DND-41 (cell line): ENCODE measurements at regions not wholly inside any gene's neighbourhood (a gene's known extent, or its start where the extent isn't known, plus 50 kb on each side); places are given as distances from the start of the nearest gene placed in this dataset.

ENCODE experiments used
- ATAC-seq: fragments of 200-7000 bp; cut with Tn5 transposase; 3 replicates; pipeline ENCODE4 v1.9.1; 2021; ENCODE audit warnings: low read depth; ENCODE audit not compliant: insufficient read depth
- DNase-seq: peaks from one replicate; pipeline ENCODE4 v3.0.0-alpha.2; 2020
- H2AFZ ChIP-seq: 2 replicates; pipeline ENCODE4 v1.6.0; 2012; ENCODE audit warnings: low read depth, low read length
- H3K27ac ChIP-seq: 2 replicates; pipeline ENCODE4 v1.5.1; 2012; ENCODE audit warnings: low read length, inconsistent platforms
- H3K27me3 ChIP-seq: fragments of 200-600 bp; sonication (generic); 2 replicates; pipeline ENCODE4 v1.6.0; 2012; ENCODE audit warnings: low read length, mild to moderate bottlenecking, inconsistent platforms; ENCODE audit not compliant: insufficient read depth, poor library complexity
- H3K36me3 ChIP-seq: 2 replicates; pipeline ENCODE4 v1.5.1; 2012; ENCODE audit warnings: low read length, inconsistent platforms; ENCODE audit not compliant: insufficient read depth
- H3K4me1 ChIP-seq: 2 replicates; pipeline ENCODE4 v1.5.1; 2012; ENCODE audit warnings: mild to moderate bottlenecking, low read length; ENCODE audit not compliant: insufficient read depth
- H3K4me2 ChIP-seq: 2 replicates; pipeline ENCODE4 v1.6.0; 2012; ENCODE audit warnings: mild to moderate bottlenecking, moderate library complexity, low read length, inconsistent platforms; ENCODE audit not compliant: insufficient read depth
- H3K4me3 ChIP-seq, 2 experiments: fragments of 200-600 bp in 1 of 2; shearing (Covaris generic) in 1 of 2; 2 replicates each; pipeline ENCODE4 v1.5.1; 2012 to 2016; ENCODE audit warnings: inconsistent platforms in 2 of 2, low read length in 2 of 2, mild to moderate bottlenecking in 2 of 2, low read depth in 1 of 2, moderate library complexity in 1 of 2
- H3K79me2 ChIP-seq: 2 replicates; pipeline ENCODE4 v1.6.0; 2012; ENCODE audit warnings: low read length, inconsistent platforms; ENCODE audit not compliant: insufficient read depth
- H3K9ac ChIP-seq: 2 replicates; pipeline ENCODE4 v1.6.0; 2012; ENCODE audit warnings: low read depth, mild to moderate bottlenecking, inconsistent platforms, low read length, moderate library complexity
- H3K9me3 ChIP-seq: 2 replicates; pipeline ENCODE4 v1.5.1; 2012; ENCODE audit warnings: low read length, moderate library complexity, mild to moderate bottlenecking, inconsistent platforms; ENCODE audit not compliant: insufficient read depth, severe bottlenecking
- H4K20me1 ChIP-seq: 2 replicates; pipeline ENCODE4 v1.6.0; 2012; ENCODE audit warnings: low read length; ENCODE audit not compliant: insufficient read depth
- EZH2 ChIP-seq: IDR thresholded peaks from 3 replicates; pipeline ENCODE4 v1.6.1; 2012; ENCODE audit warnings: borderline replicate concordance, low read depth, mild to moderate bottlenecking, moderate library complexity, low read length, inconsistent platforms; ENCODE audit not compliant: severe bottlenecking
- TF ChIP-seq, protein P1 (sequence below): IDR thresholded peaks from 2 replicates; pipeline ENCODE4 v1.5.1; 2012; ENCODE audit warnings: borderline replicate concordance, low read length, moderate library complexity, mild to moderate bottlenecking; ENCODE audit not compliant: poor library complexity, severe bottlenecking; ENCODE audit errors: extremely low read depth

GRCh38 chr13:73715114-73715910, 418.9 kb downstream of the KLF12 start:
- no peak for TF ChIP-seq EZH2
- TF ChIP-seq, protein P1, sequence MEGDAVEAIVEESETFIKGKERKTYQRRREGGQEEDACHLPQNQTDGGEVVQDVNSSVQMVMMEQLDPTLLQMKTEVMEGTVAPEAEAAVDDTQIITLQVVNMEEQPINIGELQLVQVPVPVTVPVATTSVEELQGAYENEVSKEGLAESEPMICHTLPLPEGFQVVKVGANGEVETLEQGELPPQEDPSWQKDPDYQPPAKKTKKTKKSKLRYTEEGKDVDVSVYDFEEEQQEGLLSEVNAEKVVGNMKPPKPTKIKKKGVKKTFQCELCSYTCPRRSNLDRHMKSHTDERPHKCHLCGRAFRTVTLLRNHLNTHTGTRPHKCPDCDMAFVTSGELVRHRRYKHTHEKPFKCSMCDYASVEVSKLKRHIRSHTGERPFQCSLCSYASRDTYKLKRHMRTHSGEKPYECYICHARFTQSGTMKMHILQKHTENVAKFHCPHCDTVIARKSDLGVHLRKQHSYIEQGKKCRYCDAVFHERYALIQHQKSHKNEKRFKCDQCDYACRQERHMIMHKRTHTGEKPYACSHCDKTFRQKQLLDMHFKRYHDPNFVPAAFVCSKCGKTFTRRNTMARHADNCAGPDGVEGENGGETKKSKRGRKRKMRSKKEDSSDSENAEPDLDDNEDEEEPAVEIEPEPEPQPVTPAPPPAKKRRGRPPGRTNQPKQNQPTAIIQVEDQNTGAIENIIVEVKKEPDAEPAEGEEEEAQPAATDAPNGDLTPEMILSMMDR: no peak

GRCh38 chr13:73714522-73714921, 419.7 kb downstream of the KLF12 start:
- Histone ChIP-seq H3K79me2 (no peaks in the 10 kb centered on the region), H3K4me1 (peaks cover 45% of the 10 kb centered on the region), H3K36me3 (peaks cover 68% of the 10 kb centered on the region), H3K27ac (no peak overlapping the region; the same call in 1 of the 2 replicates), H3K4me3 (no peak overlapping the region), H2AFZ (no peak overlapping the region), H4K20me1 (no peaks in the 10 kb centered on the region), H3K9ac (no peak overlapping the region), H3K4me2 (no peak overlapping the region), H3K27me3 (no peaks in the 10 kb centered on the region), H3K9me3 (no peaks in the 10 kb centered on the region)
- ATAC-seq: no peak
- DNase-seq: no peak
- TF ChIP-seq, protein P1: no peak
- no peak for TF ChIP-seq EZH2

More at GRCh38 chr13:73715114-73715910, 418.9 kb downstream of the KLF12 start:
- Histone ChIP-seq H3K4me2 (peak overlapping the region; percentile 53), H2AFZ (no peak overlapping the region), H3K4me3 (peak overlapping the region in 1 of 2 experiments; percentile 21; a peak in 1 of 4 replicates), H3K4me1 (peaks cover 49% of the 10 kb centered on the region), H3K36me3 (peaks cover 67% of the 10 kb centered on the region), H3K9me3 (no peaks in the 10 kb centered on the region), H3K27ac (peak overlapping the region; percentile 76), H4K20me1 (no peaks in the 10 kb centered on the region), H3K9ac (peak overlapping the region; percentile 30), H3K79me2 (no peaks in the 10 kb centered on the region), H3K27me3 (no peaks in the 10 kb centered on the region)
- ATAC-seq: peak; percentile 94
- peak; percentile 76 for DNase-seq

- DNase-seq (peak; percentile 62), ATAC-seq (peak; percentile 95)
- H4K20me1 ChIP-seq: no peaks in the 10 kb centered on the region
- H3K79me2 ChIP-seq: no peaks in the 10 kb centered on the region
- no peak for TF ChIP-seq EZH2
- TF ChIP-seq, protein P1: peak; percentile 83
- no peaks in the 10 kb centered on the region for H3K27me3 ChIP-seq
- H3K4me1 ChIP-seq: no peaks in the 10 kb centered on the region
- peaks cover 81% of the 10 kb centered on the region for H3K36me3 ChIP-seq
- H3K4me2 ChIP-seq: no peak overlapping the region
- no peak overlapping the region for H2AFZ ChIP-seq
- no peak overlapping the region for H3K27ac ChIP-seq
- no peak overlapping the region for H3K4me3 ChIP-seq
- H3K9ac ChIP-seq: no peak overlapping the region
- H3K9me3 ChIP-seq: no peaks in the 10 kb centered on the region
Observed at GRCh38 chr13:73708393-73708985, 425.7 kb downstream of the KLF12 start.
